ENCODE measurements at regions not wholly inside any gene's neighbourhood (a gene's known extent, or its start where the extent isn't known, plus 50 kb on each side); places are given as distances from the start of the nearest gene placed in this dataset.

DNA sequence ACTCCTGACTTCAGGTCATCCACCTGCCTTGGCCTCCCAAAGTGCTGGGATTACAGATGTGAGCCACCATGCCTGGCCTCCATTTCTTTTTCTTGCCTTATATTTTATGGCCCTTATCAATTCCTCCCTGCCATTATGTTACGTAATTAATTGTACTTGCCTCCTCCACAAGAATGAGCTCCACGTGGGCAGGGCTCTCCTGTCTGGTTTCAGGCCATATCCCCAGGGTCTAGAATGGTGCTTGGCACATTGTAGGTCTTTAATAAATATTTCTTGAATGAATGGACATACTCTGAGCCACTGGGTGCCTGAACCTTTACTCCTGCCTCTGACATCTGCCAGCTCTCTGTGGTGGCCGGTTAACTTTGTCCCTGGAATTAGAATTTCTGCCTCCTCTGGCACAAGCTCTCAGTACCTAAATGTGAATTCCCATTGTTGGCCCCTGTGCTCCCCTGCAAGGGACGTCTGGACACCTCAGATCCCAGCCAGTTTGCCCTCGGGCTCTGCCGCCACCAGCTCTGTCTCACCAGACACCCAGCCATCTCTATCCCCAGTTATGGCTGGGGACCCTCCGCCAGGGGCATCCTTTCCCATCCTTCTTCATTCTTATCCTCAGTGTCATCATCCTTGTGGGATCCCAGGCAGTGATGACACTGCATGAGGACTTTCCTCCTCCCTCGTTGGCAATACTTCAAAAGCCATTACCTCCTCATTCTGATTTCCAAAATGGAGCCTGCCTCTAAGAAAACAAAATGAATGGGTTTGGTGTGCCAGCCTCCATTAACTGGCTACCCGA, 165.6 kb upstream of the SMAD3 start:
- Histone ChIP-seq H3K4me1 (ENCODE audit: control insufficient read depth in 2 of 3, insufficient read depth in 2 of 3, low read depth in 1 of 3, low read length in 3 of 3) (peaks cover 0 to 5% (median 0%) of the 10 kb centered on the region in 3 donors), H3K9ac (ENCODE audit: low read length in 3 of 3) (no peak overlapping the region), H3K27ac (ENCODE audit: low read depth in 2 of 2, low read length in 2 of 2) (no peak overlapping the region), H3K27me3 (ENCODE audit: control insufficient read depth, insufficient read depth, low read length) (no peaks in the 10 kb centered on the region), H3K9me3 (ENCODE audit: control insufficient read depth in 2 of 3, insufficient read depth in 1 of 3, low read length in 3 of 3) (no peaks in the 10 kb centered on the region), H3K4me3 (ENCODE audit: low read length in 3 of 3) (no peak overlapping the region), H3K36me3 (ENCODE audit: control insufficient read depth in 2 of 3, insufficient read depth in 3 of 3, low read length in 3 of 3) (no peaks in the 10 kb centered on the region)
- DNase-seq (no peak), FAIRE-seq (no peak)
- TF ChIP-seq, protein P1, sequence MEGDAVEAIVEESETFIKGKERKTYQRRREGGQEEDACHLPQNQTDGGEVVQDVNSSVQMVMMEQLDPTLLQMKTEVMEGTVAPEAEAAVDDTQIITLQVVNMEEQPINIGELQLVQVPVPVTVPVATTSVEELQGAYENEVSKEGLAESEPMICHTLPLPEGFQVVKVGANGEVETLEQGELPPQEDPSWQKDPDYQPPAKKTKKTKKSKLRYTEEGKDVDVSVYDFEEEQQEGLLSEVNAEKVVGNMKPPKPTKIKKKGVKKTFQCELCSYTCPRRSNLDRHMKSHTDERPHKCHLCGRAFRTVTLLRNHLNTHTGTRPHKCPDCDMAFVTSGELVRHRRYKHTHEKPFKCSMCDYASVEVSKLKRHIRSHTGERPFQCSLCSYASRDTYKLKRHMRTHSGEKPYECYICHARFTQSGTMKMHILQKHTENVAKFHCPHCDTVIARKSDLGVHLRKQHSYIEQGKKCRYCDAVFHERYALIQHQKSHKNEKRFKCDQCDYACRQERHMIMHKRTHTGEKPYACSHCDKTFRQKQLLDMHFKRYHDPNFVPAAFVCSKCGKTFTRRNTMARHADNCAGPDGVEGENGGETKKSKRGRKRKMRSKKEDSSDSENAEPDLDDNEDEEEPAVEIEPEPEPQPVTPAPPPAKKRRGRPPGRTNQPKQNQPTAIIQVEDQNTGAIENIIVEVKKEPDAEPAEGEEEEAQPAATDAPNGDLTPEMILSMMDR (IDR thresholded peaks at IDR 0.05; ENCODE audit: borderline replicate concordance, extremely low read depth, insufficient read depth) = no peak
- intact Hi-C loops (cut with DNase I) = no loop called here

DNA sequence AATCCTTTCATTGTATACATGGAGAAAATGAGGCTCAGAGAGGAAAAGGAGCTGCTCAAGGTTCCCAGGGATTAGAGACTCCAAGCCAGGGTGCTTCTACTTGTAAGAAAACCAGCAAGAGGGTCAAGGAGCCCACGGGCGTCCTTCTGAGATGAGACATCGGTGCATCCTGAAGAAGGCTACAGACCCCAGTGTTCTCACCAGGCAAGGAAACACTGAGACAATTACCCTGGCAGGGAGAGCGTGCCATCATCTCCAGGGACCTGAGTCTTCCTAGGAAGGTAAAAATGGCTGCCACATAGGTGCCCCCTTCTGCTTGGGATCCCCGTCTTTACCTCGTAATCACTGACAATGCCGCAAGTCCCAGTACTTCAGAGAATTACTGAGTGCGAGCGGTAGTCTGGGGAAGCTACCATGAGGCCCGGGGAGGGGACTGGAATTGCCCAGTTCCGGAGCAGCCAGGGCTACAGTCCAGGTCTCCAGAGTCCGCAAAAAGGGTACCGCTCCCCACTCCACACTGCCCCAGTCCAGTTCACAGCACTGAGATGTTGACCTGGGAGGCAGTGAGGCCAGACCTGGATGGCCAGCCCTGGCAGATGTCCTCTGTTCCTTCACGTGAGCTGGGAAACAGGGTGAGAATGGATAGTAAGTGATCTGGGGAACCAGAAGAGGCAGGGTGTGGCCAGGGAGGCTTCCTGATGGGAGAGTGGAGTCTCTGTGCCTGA, 164.7 kb upstream of the SMAD3 start:
- Histone ChIP-seq H3K4me1 (ENCODE audit: control insufficient read depth in 2 of 3, insufficient read depth in 2 of 3, low read depth in 1 of 3, low read length in 3 of 3) (peaks cover 0 to 5% (median 0%) of the 10 kb centered on the region in 3 donors), H3K9ac (ENCODE audit: low read length in 3 of 3) (no peak overlapping the region), H3K27me3 (ENCODE audit: control insufficient read depth, insufficient read depth, low read length) (no peaks in the 10 kb centered on the region), H3K4me3 (ENCODE audit: low read length in 3 of 3) (no peak overlapping the region), H3K36me3 (ENCODE audit: control insufficient read depth in 2 of 3, insufficient read depth in 3 of 3, low read length in 3 of 3) (no peaks in the 10 kb centered on the region), H3K9me3 (ENCODE audit: control insufficient read depth in 2 of 3, insufficient read depth in 1 of 3, low read length in 3 of 3) (no peaks in the 10 kb centered on the region), H3K27ac (ENCODE audit: low read depth in 2 of 2, low read length in 2 of 2) (peak overlapping the region in 1 of 2 donors; percentile 1)
- TF ChIP-seq, protein P1 (IDR thresholded peaks at IDR 0.05; ENCODE audit: borderline replicate concordance, extremely low read depth, insufficient read depth) = no peak
- intact Hi-C loops (cut with DNase I) = no loop called here
- no peak for DNase-seq
- FAIRE-seq = no peak

DNA sequence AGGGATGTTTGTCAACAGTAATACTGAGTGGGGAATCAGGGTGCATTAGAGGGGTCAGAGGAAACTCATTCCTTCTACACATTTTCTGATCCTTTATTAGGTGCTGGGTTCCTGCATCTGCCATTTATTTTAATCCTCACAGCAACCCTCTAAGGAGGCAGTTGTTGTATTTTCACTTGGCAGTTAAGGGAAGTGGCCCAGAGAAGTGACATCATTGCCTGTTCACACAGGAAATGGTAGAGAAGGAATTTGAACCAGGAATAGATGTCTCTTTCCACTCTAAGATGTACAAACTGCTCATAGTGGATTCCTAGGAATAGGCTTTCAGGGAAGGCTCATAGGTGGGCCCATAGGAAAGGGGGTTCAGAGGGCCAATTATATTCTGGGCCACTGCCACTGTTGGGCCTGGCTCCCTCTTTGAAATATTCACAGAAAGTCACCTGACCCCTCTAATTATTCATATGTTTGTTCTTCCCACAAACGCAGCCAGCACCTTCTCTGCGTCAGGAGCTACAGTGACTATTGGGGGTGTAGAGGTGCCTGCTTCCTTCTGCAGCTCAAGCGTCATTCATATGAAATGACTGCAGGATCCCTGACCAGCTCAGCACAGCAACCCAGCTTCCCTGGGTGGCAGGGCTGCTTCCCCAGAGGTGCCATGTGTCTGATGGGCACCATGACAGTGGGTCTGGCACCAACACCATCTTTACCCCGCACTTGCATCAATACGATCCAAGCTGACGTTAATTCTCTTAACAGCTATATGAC, 163.9 kb upstream of the SMAD3 start:
- H3K27me3 ChIP-seq (ENCODE audit: control insufficient read depth, insufficient read depth, low read length) = no peaks in the 10 kb centered on the region
- peaks cover 0 to 5% (median 0%) of the 10 kb centered on the region in 3 donors for H3K4me1 ChIP-seq (ENCODE audit: control insufficient read depth in 2 of 3, insufficient read depth in 2 of 3, low read depth in 1 of 3, low read length in 3 of 3)
- no peak overlapping the region for H3K4me3 ChIP-seq (ENCODE audit: low read length in 3 of 3)
- TF ChIP-seq, protein P1 (IDR thresholded peaks at IDR 0.05; ENCODE audit: borderline replicate concordance, extremely low read depth, insufficient read depth) = no peak
- intact Hi-C loops (cut with DNase I) = no loop called here
- DNase-seq (no peak), FAIRE-seq (no peak)
- no peaks in the 10 kb centered on the region for H3K9me3 ChIP-seq (ENCODE audit: control insufficient read depth in 2 of 3, insufficient read depth in 1 of 3, low read length in 3 of 3)
- no peaks in the 10 kb centered on the region for H3K36me3 ChIP-seq (ENCODE audit: control insufficient read depth in 2 of 3, insufficient read depth in 3 of 3, low read length in 3 of 3)
- no peak overlapping the region for H3K9ac ChIP-seq (ENCODE audit: low read length in 3 of 3)
- peak overlapping the region in 1 of 2 donors; percentile 1 for H3K27ac ChIP-seq (ENCODE audit: low read depth in 2 of 2, low read length in 2 of 2)
